Neural cell (in vitro differentiated cells): ENCODE measurements at regions not wholly inside any gene's neighbourhood (a gene's known extent, or its start where the extent isn't known, plus 50 kb on each side); places are given as distances from the start of the nearest gene placed in this dataset.

Source experiments
- H2AFZ ChIP-seq: fragments of 200-600, 300-800 bp; sonication (generic), shearing (Covaris generic); 2 replicates; pipeline ENCODE4 v1.6.0; 2014; ENCODE audit warnings: low read depth, mild to moderate bottlenecking, antibody characterized with exemption, low read length, moderate library complexity
- H3F3A ChIP-seq: fragments of 200-600 bp; shearing (Covaris generic); 2 replicates; pipeline ENCODE4 v1.6.1; 2016; ENCODE audit warnings: mild to moderate bottlenecking, moderate library complexity, mixed read lengths, antibody characterized with exemption, low read length; ENCODE audit not compliant: insufficient read depth, poor library complexity, severe bottlenecking
- H3K27ac ChIP-seq: fragments of 200-600, 300-800 bp; sonication (generic), shearing (Covaris generic); 2 replicates; pipeline ENCODE4 v1.5.1; 2014; ENCODE audit warnings: mild to moderate bottlenecking, low read length, moderate library complexity
- H3K27me3 ChIP-seq: fragments of 300-800, 200-600 bp; sonication (generic), shearing (Covaris generic); 2 replicates; pipeline ENCODE4 v1.6.0; 2014; ENCODE audit warnings: mild to moderate bottlenecking, low read depth, low read length, moderate library complexity; ENCODE audit not compliant: insufficient read depth
- H3K36me3 ChIP-seq: fragments of 300-800, 200-600 bp; sonication (generic), shearing (Covaris generic); 2 replicates; pipeline ENCODE4 v1.5.1; 2014; ENCODE audit warnings: mild to moderate bottlenecking, antibody characterized with exemption, low read length, moderate library complexity; ENCODE audit not compliant: insufficient read depth
- H3K4me2 ChIP-seq: fragments of 300-800, 200-600 bp; sonication (generic), shearing (Covaris generic); 2 replicates; pipeline ENCODE4 v1.6.0; 2014; ENCODE audit warnings: mild to moderate bottlenecking, low read length
- H3K4me3 ChIP-seq: fragments of 300-800, 200-600 bp; sonication (generic), shearing (Covaris generic); 2 replicates; pipeline ENCODE4 v1.5.1; 2014; ENCODE audit warnings: mild to moderate bottlenecking, low read length, moderate library complexity
- H3K79me2 ChIP-seq: fragments of 200-600 bp; shearing (Covaris generic); replicated peaks from 2 replicates; pipeline ENCODE4 v1.6.0; 2014; ENCODE audit warnings: mild to moderate bottlenecking, low read length, moderate library complexity; ENCODE audit not compliant: insufficient read depth
- H3K9ac ChIP-seq: fragments of 300-800, 200-600 bp; sonication (generic), shearing (Covaris generic); 2 replicates; pipeline ENCODE4 v1.6.1; 2016; ENCODE audit warnings: mild to moderate bottlenecking, low read length, mixed read lengths
- H3K9me2 ChIP-seq: fragments of 200-600 bp; shearing (Covaris generic); 2 replicates; pipeline ENCODE4 v1.6.1; 2016; ENCODE audit warnings: mild to moderate bottlenecking, low read length, mixed read lengths; ENCODE audit not compliant: insufficient read depth
- H3K9me3 ChIP-seq: fragments of 200-600, 300-800 bp; sonication (generic), shearing (Covaris generic); 2 replicates; pipeline ENCODE4 v1.6.1; 2016; ENCODE audit warnings: mild to moderate bottlenecking, mixed run types, low read length, moderate library complexity, mixed read lengths
- H4K20me1 ChIP-seq: fragments of 200-600 bp; shearing (Covaris generic); 2 replicates; pipeline ENCODE4 v1.6.1; 2016; ENCODE audit warnings: mild to moderate bottlenecking, mixed run types; ENCODE audit not compliant: insufficient read depth
- CTCF ChIP-seq: fragments of 450-650 bp; IDR thresholded peaks from 2 replicates; pipeline ENCODE4 v1.5.1; 2014; ENCODE audit warnings: antibody characterized with exemption, mild to moderate bottlenecking, moderate library complexity; ENCODE audit not compliant: poor library complexity, severe bottlenecking
- EP300 ChIP-seq: fragments of 450-650 bp; conservative IDR thresholded peaks from 2 replicates; pipeline ENCODE4 v1.6.1; 2014; ENCODE audit warnings: antibody characterized with exemption, mild to moderate bottlenecking, moderate library complexity; ENCODE audit not compliant: poor library complexity, severe bottlenecking
- EZH2 ChIP-seq: fragments of 200-600, 300-800 bp; shearing (Covaris generic), sonication (generic); IDR thresholded peaks from 2 replicates; pipeline ENCODE4 v1.6.1; 2014; ENCODE audit warnings: antibody characterized with exemption, low read length, borderline replicate concordance, mild to moderate bottlenecking; ENCODE audit not compliant: insufficient read depth, poor library complexity, severe bottlenecking
- MXI1 ChIP-seq: fragments of 450-650 bp; conservative IDR thresholded peaks from 2 replicates; pipeline ENCODE4 v1.6.1; 2014; ENCODE audit warnings: antibody characterized with exemption, mild to moderate bottlenecking; ENCODE audit not compliant: poor library complexity, severe bottlenecking
- POLR2AphosphoS5 ChIP-seq: IDR thresholded peaks from 2 replicates; pipeline ENCODE4 v1.6.1; 2012
- RAD21 ChIP-seq: fragments of 450-650 bp; conservative IDR thresholded peaks from 2 replicates; pipeline ENCODE4 v1.6.1; 2014; ENCODE audit warnings: antibody characterized with exemption, mild to moderate bottlenecking, moderate library complexity
- REST ChIP-seq: IDR thresholded peaks from 2 replicates; pipeline ENCODE4 v1.6.1; 2012; ENCODE audit warnings: borderline replicate concordance
- SMC3 ChIP-seq: fragments of 450-650 bp; conservative IDR thresholded peaks from 2 replicates; pipeline ENCODE4 v1.6.1; 2014; ENCODE audit warnings: antibody characterized with exemption, mild to moderate bottlenecking, moderate library complexity; ENCODE audit not compliant: poor library complexity
- TAF1 ChIP-seq: IDR thresholded peaks from 2 replicates; pipeline ENCODE4 v1.6.1; 2012; ENCODE audit warnings: low read depth

- Histone ChIP-seq H2AFZ (no peak overlapping the region), H3K4me2 (no peak overlapping the region), H3K9me2 (no peaks in the 10 kb centered on the region), H3K79me2 (no peaks in the 10 kb centered on the region), H3K27me3 (no peaks in the 10 kb centered on the region), H3K4me3 (no peak overlapping the region), H3F3A (no peaks in the 10 kb centered on the region), H3K36me3 (no peaks in the 10 kb centered on the region), H3K27ac (no peak overlapping the region), H3K9me3 (no peaks in the 10 kb centered on the region), H3K9ac (no peak overlapping the region), H4K20me1 (no peaks in the 10 kb centered on the region)
- no peak for TF ChIP-seq SMC3
- no peak for TF ChIP-seq MXI1
- no peak for TF ChIP-seq REST
- TF ChIP-seq POLR2AphosphoS5: no peak
- TF ChIP-seq EP300: no peak
- no peak for TF ChIP-seq EZH2
- no peak for TF ChIP-seq RAD21
- TF ChIP-seq TAF1: no peak
- TF ChIP-seq CTCF: no peak
Observed at GRCh38 chr19:28372576-28373247, 840.2 kb downstream of the UQCRFS1 start.

- no peak overlapping the region for H3K4me2 ChIP-seq
- H3K27ac ChIP-seq: no peak overlapping the region
- H3K4me3 ChIP-seq: no peak overlapping the region
- no peaks in the 10 kb centered on the region for H3K9me3 ChIP-seq
- TF ChIP-seq TAF1 (no peak), CTCF (no peak), MXI1 (no peak), EP300 (no peak), EZH2 (no peak), RAD21 (no peak), SMC3 (no peak), REST (no peak), POLR2AphosphoS5 (no peak)
- no peaks in the 10 kb centered on the region for H3K79me2 ChIP-seq
- no peak overlapping the region for H2AFZ ChIP-seq
- H3K9me2 ChIP-seq: no peaks in the 10 kb centered on the region
- no peaks in the 10 kb centered on the region for H3F3A ChIP-seq
- H3K9ac ChIP-seq: no peak overlapping the region
- H3K27me3 ChIP-seq: no peaks in the 10 kb centered on the region
- no peaks in the 10 kb centered on the region for H4K20me1 ChIP-seq
- H3K36me3 ChIP-seq: no peaks in the 10 kb centered on the region
Observed at GRCh38 chr19:28367146-28367545, 845.8 kb downstream of the UQCRFS1 start.
